ENCODE measurements at regions not wholly inside any gene's neighbourhood (a gene's known extent, or its start where the extent isn't known, plus 50 kb on each side); places are given as distances from the start of the nearest gene placed in this dataset.

GRCh38 chr4:181784881-181785280 is 458.3 kb upstream of the TENM3 start:
- TF ChIP-seq EP300 (IDR thresholded peaks at IDR 0.05) (no peak), POLR2A (IDR thresholded peaks at IDR 0.05; ENCODE audit: low read depth) (no peak)
- TF ChIP-seq, protein P1, sequence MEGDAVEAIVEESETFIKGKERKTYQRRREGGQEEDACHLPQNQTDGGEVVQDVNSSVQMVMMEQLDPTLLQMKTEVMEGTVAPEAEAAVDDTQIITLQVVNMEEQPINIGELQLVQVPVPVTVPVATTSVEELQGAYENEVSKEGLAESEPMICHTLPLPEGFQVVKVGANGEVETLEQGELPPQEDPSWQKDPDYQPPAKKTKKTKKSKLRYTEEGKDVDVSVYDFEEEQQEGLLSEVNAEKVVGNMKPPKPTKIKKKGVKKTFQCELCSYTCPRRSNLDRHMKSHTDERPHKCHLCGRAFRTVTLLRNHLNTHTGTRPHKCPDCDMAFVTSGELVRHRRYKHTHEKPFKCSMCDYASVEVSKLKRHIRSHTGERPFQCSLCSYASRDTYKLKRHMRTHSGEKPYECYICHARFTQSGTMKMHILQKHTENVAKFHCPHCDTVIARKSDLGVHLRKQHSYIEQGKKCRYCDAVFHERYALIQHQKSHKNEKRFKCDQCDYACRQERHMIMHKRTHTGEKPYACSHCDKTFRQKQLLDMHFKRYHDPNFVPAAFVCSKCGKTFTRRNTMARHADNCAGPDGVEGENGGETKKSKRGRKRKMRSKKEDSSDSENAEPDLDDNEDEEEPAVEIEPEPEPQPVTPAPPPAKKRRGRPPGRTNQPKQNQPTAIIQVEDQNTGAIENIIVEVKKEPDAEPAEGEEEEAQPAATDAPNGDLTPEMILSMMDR (IDR thresholded peaks at IDR 0.05): no peak

Measured in esophagus muscularis mucosa (tissue), 4 donors.